ENCODE measurements at regions not wholly inside any gene's neighbourhood (a gene's known extent, or its start where the extent isn't known, plus 50 kb on each side); places are given as distances from the start of the nearest gene placed in this dataset.

DNA sequence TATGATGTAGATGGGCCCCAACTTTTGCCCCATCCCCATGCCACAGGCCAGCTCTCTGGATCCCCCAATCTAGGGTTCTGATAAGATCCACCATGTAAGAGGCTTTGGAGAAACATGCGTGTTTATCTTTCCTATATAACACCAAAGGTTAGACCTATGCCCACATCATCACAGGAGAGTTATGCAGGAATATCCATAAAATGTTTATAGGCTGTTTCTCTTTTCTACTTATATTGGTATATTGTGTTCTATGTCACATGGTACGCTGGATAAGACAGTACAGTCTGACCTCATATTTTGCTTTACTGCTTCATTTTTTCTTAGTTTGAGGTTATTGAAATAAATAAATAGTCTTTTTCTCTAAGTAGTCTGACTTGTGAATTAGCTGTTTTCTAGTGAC lies 1013.9 kb upstream of the GYPC start:
- DNase-seq (ENCODE audit: extremely low read depth, low read depth), result no peak
- no peak for TF ChIP-seq CTCF (IDR thresholded peaks at IDR 0.05; ENCODE audit: low read depth, low read length, missing control alignments)
- H3K4me3 ChIP-seq (replicated peaks; ENCODE audit: low read depth, low read length), result no peak overlapping the region

- no peak for TF ChIP-seq CTCF (IDR thresholded peaks at IDR 0.05; ENCODE audit: low read depth, low read length, missing control alignments)
- DNase-seq (ENCODE audit: extremely low read depth, low read depth), result no peak
- H3K4me3 ChIP-seq (replicated peaks; ENCODE audit: low read depth, low read length), result no peak overlapping the region
Measured at GRCh38 chr2:125643128-125643527, 1012.8 kb upstream of the GYPC start.

GRCh38 chr2:125643585-125643984 lies 1012.4 kb upstream of the GYPC start:
- DNase-seq (ENCODE audit: extremely low read depth, low read depth), result no peak

DNA sequence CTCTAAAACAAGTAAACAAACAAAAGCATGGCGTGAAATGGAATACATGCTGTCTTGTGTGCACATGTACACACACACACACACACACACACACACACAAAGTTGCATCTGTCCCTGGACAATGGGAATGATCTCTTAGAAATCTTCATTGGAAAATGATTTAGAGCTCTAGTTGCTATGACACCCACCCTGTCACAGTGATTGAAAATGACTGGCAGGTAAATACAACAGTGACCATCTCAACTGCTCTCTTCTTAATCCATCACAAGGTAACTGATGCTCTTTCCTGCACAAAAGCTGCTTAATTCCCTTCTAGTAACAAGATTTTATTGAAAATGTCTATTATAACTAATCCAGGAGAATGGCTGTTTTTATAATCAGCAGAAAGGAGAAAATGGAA lies 1011.7 kb upstream of the GYPC start:
- no peak for TF ChIP-seq CTCF (IDR thresholded peaks at IDR 0.05; ENCODE audit: low read depth, low read length, missing control alignments)
- H3K4me3 ChIP-seq (replicated peaks; ENCODE audit: low read depth, low read length), result no peak overlapping the region

More at GRCh38 chr2:125643585-125643984, 1012.4 kb upstream of the GYPC start:
- TF ChIP-seq CTCF (IDR thresholded peaks at IDR 0.05; ENCODE audit: low read depth, low read length, missing control alignments), result no peak
- H3K4me3 ChIP-seq (replicated peaks; ENCODE audit: low read depth, low read length), result no peak overlapping the region

GRCh38 chr2:125652280-125652679 lies 1003.7 kb upstream of the GYPC start:
- no peak for TF ChIP-seq CTCF (IDR thresholded peaks at IDR 0.05; ENCODE audit: low read depth, low read length, missing control alignments)
- no peak for DNase-seq (ENCODE audit: extremely low read depth, low read depth)
- no peak overlapping the region for H3K4me3 ChIP-seq (replicated peaks; ENCODE audit: low read depth, low read length)

More for the DNA sequence above, 1011.7 kb upstream of the GYPC start:
- DNase-seq (ENCODE audit: extremely low read depth, low read depth), result no peak

DNA sequence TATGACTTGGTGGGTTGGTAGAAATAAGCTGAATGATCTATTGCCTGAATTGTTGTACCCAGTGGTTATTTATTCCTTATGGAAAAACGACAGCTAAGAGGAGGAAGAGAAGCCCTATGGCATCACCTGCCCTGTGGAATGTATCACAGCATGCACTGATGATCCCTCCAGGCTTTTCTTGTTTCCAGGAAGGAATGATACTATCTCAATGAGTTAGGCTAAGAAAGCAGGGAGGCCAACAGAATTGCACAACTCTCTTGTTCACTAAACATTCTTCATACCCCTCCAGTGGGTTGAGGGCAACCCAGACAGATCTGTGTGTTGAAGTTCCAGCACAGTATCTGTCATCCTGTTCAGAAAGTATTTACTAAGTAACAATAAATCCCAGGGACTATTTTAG lies 1001.7 kb upstream of the GYPC start:
- H3K4me3 ChIP-seq (replicated peaks; ENCODE audit: low read depth, low read length), result no peak overlapping the region
- no peak for DNase-seq (ENCODE audit: extremely low read depth, low read depth)
- TF ChIP-seq CTCF (IDR thresholded peaks at IDR 0.05; ENCODE audit: low read depth, low read length, missing control alignments), result no peak

DNA sequence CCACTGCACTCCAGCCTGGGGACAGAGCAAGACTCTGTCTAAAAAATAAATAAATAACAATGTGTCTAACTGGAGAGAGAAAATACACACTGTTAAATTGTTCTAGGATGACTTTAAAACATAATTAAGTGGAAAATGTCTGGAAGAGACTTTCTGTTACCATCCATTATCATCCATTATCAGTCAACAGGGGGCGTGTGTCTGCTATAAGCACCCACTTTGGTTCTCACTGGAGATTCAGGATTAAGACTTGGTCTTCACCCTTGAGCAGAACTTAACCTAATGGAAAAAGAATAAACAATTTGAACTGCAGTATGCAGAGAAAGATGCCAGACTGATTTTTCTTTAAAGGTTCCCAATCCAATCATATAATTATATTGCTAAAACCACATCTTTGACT lies 999.8 kb upstream of the GYPC start:
- no peak for DNase-seq (ENCODE audit: extremely low read depth, low read depth)
- TF ChIP-seq CTCF (IDR thresholded peaks at IDR 0.05; ENCODE audit: low read depth, low read length, missing control alignments), result no peak
- H3K4me3 ChIP-seq (replicated peaks; ENCODE audit: low read depth, low read length), result no peak overlapping the region

All from HFF-Myc (cell line).